ENCODE measurements at regions not wholly inside any gene's neighbourhood (a gene's known extent, or its start where the extent isn't known, plus 50 kb on each side); places are given as distances from the start of the nearest gene placed in this dataset.

DNA sequence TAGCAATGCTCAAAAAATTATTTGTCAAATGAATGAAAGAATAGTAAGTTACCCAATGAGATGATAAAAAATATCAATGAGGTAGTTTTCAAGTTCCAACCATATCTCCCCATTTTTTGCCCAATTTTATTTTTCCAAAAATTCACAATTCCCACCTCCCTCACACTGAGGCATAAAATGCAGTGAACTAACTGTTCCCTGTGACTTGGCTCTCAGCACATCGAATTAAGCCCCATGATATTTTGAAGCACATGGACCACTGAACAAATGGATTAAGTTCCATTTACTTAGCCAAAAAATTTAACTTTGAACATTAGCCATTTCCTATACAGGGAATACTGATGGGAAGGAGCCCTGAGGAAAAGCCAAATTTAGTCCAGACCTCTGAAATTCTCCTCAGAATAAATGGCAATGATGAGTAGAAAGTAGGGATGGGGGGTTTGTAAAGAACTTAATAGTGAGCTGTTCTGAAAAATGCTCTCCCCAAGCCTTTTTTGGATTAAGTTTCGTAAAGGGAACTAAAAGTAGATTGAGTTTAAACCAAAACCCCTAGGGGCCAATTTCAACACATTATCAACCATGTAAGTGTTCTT, 166.3 kb upstream of the GRM3 start:
- TF ChIP-seq, protein P1, sequence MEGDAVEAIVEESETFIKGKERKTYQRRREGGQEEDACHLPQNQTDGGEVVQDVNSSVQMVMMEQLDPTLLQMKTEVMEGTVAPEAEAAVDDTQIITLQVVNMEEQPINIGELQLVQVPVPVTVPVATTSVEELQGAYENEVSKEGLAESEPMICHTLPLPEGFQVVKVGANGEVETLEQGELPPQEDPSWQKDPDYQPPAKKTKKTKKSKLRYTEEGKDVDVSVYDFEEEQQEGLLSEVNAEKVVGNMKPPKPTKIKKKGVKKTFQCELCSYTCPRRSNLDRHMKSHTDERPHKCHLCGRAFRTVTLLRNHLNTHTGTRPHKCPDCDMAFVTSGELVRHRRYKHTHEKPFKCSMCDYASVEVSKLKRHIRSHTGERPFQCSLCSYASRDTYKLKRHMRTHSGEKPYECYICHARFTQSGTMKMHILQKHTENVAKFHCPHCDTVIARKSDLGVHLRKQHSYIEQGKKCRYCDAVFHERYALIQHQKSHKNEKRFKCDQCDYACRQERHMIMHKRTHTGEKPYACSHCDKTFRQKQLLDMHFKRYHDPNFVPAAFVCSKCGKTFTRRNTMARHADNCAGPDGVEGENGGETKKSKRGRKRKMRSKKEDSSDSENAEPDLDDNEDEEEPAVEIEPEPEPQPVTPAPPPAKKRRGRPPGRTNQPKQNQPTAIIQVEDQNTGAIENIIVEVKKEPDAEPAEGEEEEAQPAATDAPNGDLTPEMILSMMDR (IDR thresholded peaks at IDR 0.05), result no peak
- TF ChIP-seq EP300 (IDR thresholded peaks at IDR 0.05; ENCODE audit: low read depth), result no peak
